NCI-H1436 treated with DMSO at 0.1 percent for 48 hours (cell line): ENCODE measurements at regions not wholly inside any gene's neighbourhood (a gene's known extent, or its start where the extent isn't known, plus 50 kb on each side); places are given as distances from the start of the nearest gene placed in this dataset.
"Not testable (repeated sequence)": the region's sequence is repeated elsewhere in the genome, so short reads cannot be mapped to it uniquely, and the experiment has no call there.

Source experiments
- DNase-seq: peaks from one replicate; lab custom pipeline; 2025; lab: John Stamatoyannopoulos, UW

GRCh38 chr13:74574964-74575728 lies 440.9 kb upstream of the KLF12 start:
- DNase-seq = no peak

- DNase-seq = no peak
These were observed 439.4 kb upstream of the KLF12 start for GRCh38 chr13:74573654-74574053.

- DNase-seq = no peak
These were observed 437.6 kb upstream of the KLF12 start for GRCh38 chr13:74571811-74572210.

GRCh38 chr13:74570834-74571233 lies 436.6 kb upstream of the KLF12 start:
- no peak for DNase-seq

- no peak for DNase-seq
These were observed 435.8 kb upstream of the KLF12 start for GRCh38 chr13:74570046-74570445.

- no peak for DNase-seq
These were observed 435.0 kb upstream of the KLF12 start for GRCh38 chr13:74569251-74569650.

GRCh38 chr13:74567485-74567884 lies 433.3 kb upstream of the KLF12 start:
- no peak for DNase-seq

- DNase-seq = no peak
These were observed 428.2 kb upstream of the KLF12 start for GRCh38 chr13:74562381-74562780.

- DNase-seq = no peak
These were observed 427.0 kb upstream of the KLF12 start for GRCh38 chr13:74561155-74561554.

- no peak for DNase-seq
These were observed 426.1 kb upstream of the KLF12 start for GRCh38 chr13:74560325-74560724.

GRCh38 chr13:74557870-74558269 lies 423.7 kb upstream of the KLF12 start:
- DNase-seq = no peak

- DNase-seq = no peak
These were observed 421.6 kb upstream of the KLF12 start for GRCh38 chr13:74555651-74556420.

- DNase-seq = no peak
These were observed 421.0 kb upstream of the KLF12 start for GRCh38 chr13:74555276-74555625.

- no peak for DNase-seq
These were observed 420.5 kb upstream of the KLF12 start for GRCh38 chr13:74554569-74555275.

- DNase-seq = no peak
These were observed 415.8 kb upstream of the KLF12 start for GRCh38 chr13:74550039-74550438.

- DNase-seq = not testable (repeated sequence)
These were observed 402.4 kb upstream of the KLF12 start for GRCh38 chr13:74536649-74537048.

GRCh38 chr13:74533226-74533625 lies 399.0 kb upstream of the KLF12 start:
- DNase-seq = no peak

GRCh38 chr13:74530011-74530410 lies 395.8 kb upstream of the KLF12 start:
- DNase-seq = no peak

GRCh38 chr13:74528734-74529513 lies 394.7 kb upstream of the KLF12 start:
- no peak for DNase-seq

GRCh38 chr13:74523057-74523456 lies 388.9 kb upstream of the KLF12 start:
- DNase-seq = no peak

GRCh38 chr13:74511523-74511922 lies 377.3 kb upstream of the KLF12 start:
- no peak for DNase-seq

- no peak for DNase-seq
These were observed 353.0 kb upstream of the KLF12 start for GRCh38 chr13:74487091-74487722.
